Vagina (tissue), 2 donors: ENCODE measurements at regions not wholly inside any gene's neighbourhood (a gene's known extent, or its start where the extent isn't known, plus 50 kb on each side); places are given as distances from the start of the nearest gene placed in this dataset.

Experiments used
- POLR2A ChIP-seq, 2 donors: fragments of 450-650 bp; IDR thresholded peaks; one replicate each; pipeline ENCODE4 v1.6.1; 2017; ENCODE audit warnings: antibody characterized with exemption in 2 of 2, mild to moderate bottlenecking in 2 of 2, moderate library complexity in 2 of 2
- TF ChIP-seq, protein P1 (sequence below), 3 experiments: fragments of 450-650 bp in 2 of 3; fragments of 200-600 bp in 1 of 3; sonication (generic) in 1 of 3; IDR thresholded peaks; one replicate each; pipeline ENCODE4 v1.5.1; 2017 to 2019; ENCODE audit warnings: antibody characterized with exemption in 3 of 3, mild to moderate bottlenecking in 2 of 3, moderate library complexity in 2 of 3

DNA sequence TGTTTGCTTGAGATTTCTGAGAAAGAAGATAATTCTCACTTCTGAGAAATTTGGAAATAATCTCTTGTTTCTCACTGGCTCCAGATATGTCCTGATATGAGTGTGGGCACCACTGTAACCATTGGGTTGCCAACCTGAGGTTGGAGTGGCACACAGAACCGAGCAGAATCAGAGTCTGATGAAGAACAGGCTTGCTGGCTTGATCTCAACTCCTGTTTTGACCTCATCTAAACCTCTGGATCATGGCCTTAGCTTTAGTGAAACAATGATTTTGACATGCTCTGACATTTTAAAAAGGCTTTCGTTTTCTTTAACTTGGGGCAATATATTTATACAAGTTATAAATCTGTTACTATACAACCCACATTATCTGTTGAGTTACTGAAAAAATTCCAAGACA, 548.0 kb downstream of the IRS1 start:
- TF ChIP-seq, protein P1, sequence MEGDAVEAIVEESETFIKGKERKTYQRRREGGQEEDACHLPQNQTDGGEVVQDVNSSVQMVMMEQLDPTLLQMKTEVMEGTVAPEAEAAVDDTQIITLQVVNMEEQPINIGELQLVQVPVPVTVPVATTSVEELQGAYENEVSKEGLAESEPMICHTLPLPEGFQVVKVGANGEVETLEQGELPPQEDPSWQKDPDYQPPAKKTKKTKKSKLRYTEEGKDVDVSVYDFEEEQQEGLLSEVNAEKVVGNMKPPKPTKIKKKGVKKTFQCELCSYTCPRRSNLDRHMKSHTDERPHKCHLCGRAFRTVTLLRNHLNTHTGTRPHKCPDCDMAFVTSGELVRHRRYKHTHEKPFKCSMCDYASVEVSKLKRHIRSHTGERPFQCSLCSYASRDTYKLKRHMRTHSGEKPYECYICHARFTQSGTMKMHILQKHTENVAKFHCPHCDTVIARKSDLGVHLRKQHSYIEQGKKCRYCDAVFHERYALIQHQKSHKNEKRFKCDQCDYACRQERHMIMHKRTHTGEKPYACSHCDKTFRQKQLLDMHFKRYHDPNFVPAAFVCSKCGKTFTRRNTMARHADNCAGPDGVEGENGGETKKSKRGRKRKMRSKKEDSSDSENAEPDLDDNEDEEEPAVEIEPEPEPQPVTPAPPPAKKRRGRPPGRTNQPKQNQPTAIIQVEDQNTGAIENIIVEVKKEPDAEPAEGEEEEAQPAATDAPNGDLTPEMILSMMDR (IDR thresholded peaks at IDR 0.05) = no peak
- TF ChIP-seq POLR2A (IDR thresholded peaks at IDR 0.05) = no peak
